Hepatic stellate cell (primary cell): ENCODE measurements at regions not wholly inside any gene's neighbourhood (a gene's known extent, or its start where the extent isn't known, plus 50 kb on each side); places are given as distances from the start of the nearest gene placed in this dataset.
"Not testable (repeated sequence)": the region's sequence is repeated elsewhere in the genome, so short reads cannot be mapped to it uniquely, and the experiment has no call there.

Experiments used
- DNase-seq: peaks from one replicate; pipeline ENCODE4 v3.0.0; 2011; ENCODE audit warnings: low spot score

GRCh38 chr16:29129458-29130038, 144.7 kb downstream of the LAT start:
- DNase-seq: not testable (repeated sequence)

GRCh38 chr16:29128732-29129457, 144.0 kb downstream of the LAT start:
- not testable (repeated sequence) for DNase-seq

- not testable (repeated sequence) for DNase-seq
These were observed 143.1 kb downstream of the LAT start for GRCh38 chr16:29127806-29128420.

GRCh38 chr16:29126616-29127015, 141.8 kb downstream of the LAT start:
- DNase-seq: no peak

- no peak for DNase-seq
These were observed 141.2 kb downstream of the LAT start for GRCh38 chr16:29126057-29126494.

GRCh38 chr16:29124828-29125227, 140.0 kb downstream of the LAT start:
- no peak for DNase-seq

- DNase-seq: not testable (repeated sequence)
These were observed 139.3 kb downstream of the LAT start for GRCh38 chr16:29124162-29124561.

- not testable (repeated sequence) for DNase-seq
These were observed 135.8 kb downstream of the LAT start for GRCh38 chr16:29120680-29121079.

- not testable (repeated sequence) for DNase-seq
These were observed 133.6 kb downstream of the LAT start for GRCh38 chr16:29118301-29118957.

- DNase-seq: no peak
These were observed 132.8 kb downstream of the LAT start for GRCh38 chr16:29117631-29118030.

GRCh38 chr16:29116980-29117379, 132.1 kb downstream of the LAT start:
- DNase-seq: no peak

GRCh38 chr16:29116207-29116606, 131.4 kb downstream of the LAT start:
- not testable (repeated sequence) for DNase-seq

GRCh38 chr16:29115802-29116141, 130.9 kb downstream of the LAT start:
- not testable (repeated sequence) for DNase-seq

GRCh38 chr16:29114989-29115801, 130.3 kb downstream of the LAT start:
- peak; percentile 60 for DNase-seq

- DNase-seq: no peak
These were observed 129.7 kb downstream of the LAT start for GRCh38 chr16:29114574-29114973.

- DNase-seq: not testable (repeated sequence)
These were observed 128.6 kb downstream of the LAT start for GRCh38 chr16:29113446-29113845.

GRCh38 chr16:29112755-29113347, 128.0 kb downstream of the LAT start:
- no peak for DNase-seq

- not testable (repeated sequence) for DNase-seq
These were observed 127.2 kb downstream of the LAT start for GRCh38 chr16:29111901-29112680.

- no peak for DNase-seq
These were observed 126.6 kb downstream of the LAT start for GRCh38 chr16:29111421-29111820.

- DNase-seq: not testable (repeated sequence)
These were observed 123.8 kb downstream of the LAT start for GRCh38 chr16:29108625-29109169.
